ENCODE measurements at regions not wholly inside any gene's neighbourhood (a gene's known extent, or its start where the extent isn't known, plus 50 kb on each side); places are given as distances from the start of the nearest gene placed in this dataset.

- in situ Hi-C loops (cut with MboI) (no loop called here), intact Hi-C loops (cut with micrococcal nuclease) (no loop called here)
- ChIA-PET CTCF (ENCODE audit: low intra/inter-chr PET ratio) (no interaction called here), POLR2A (interaction anchor here (0.6 kb wide), 1 partner anchor 30 kb away, joined by 3 read pairs; no protein-coding TSS in a partner anchor)
- under 1% methylated on average over 4 of the region's 4 CpGs for WGBS (ENCODE audit: insufficient coverage, low coverage, missing lambda C conversion rate)
- ATAC-seq = no peak
- H3K36me3 ChIP-seq (ENCODE audit: control insufficient read depth, insufficient read depth, low read length) = no peaks in the 10 kb centered on the region
- H3K9ac ChIP-seq (ENCODE audit: insufficient read depth in 1 of 2, low read depth in 2 of 2, low read length in 2 of 2) = no peak overlapping the region
- no peaks in the 10 kb centered on the region for H3K9me3 ChIP-seq (replicated peaks; ENCODE audit: control insufficient read depth, insufficient read depth, low read depth, low read length)
- no peak overlapping the region for H2AFZ ChIP-seq (ENCODE audit: low read depth, low read length)
- DNase-seq (ENCODE audit: extremely low read depth in 1 of 4, low spot score in 3 of 4) = no peak
- H3K79me2 ChIP-seq (ENCODE audit: control insufficient read depth, insufficient read depth, low read length) = no peaks in the 10 kb centered on the region
- no peak for FAIRE-seq
- H3K4me2 ChIP-seq (ENCODE audit: insufficient read depth, low read length) = no peak overlapping the region
- no peak overlapping the region for H3K27ac ChIP-seq (ENCODE audit: extremely low read depth, low read depth, low read length)
- H3K27me3 ChIP-seq (ENCODE audit: control insufficient read depth in 2 of 2, insufficient read depth in 2 of 2, low read length in 2 of 2) = peaks cover 10 to 53% of the 10 kb centered on the region in 2 experiments
- H3K4me3 ChIP-seq = no peak overlapping the region
- BruUV-seq (replicated peaks) = no TSS peak
- no peaks in the 10 kb centered on the region for H4K20me1 ChIP-seq (replicated peaks; ENCODE audit: control insufficient read depth, insufficient read depth, low read length)
- H3K4me1 ChIP-seq (replicated peaks in 1 of 2; ENCODE audit: control insufficient read depth in 2 of 2, insufficient read depth in 2 of 2, low read length in 2 of 2) = no peaks in the 10 kb centered on the region
- H3K9me1 ChIP-seq (ENCODE audit: control insufficient read depth, insufficient read depth, low read length) = no peaks in the 10 kb centered on the region
- no peak for TF ChIP-seq ZBTB26 (CRISPR knock-in tag; IDR thresholded peaks at IDR 0.05)
- TF ChIP-seq ZNF695 (CRISPR knock-in tag; IDR thresholded peaks at IDR 0.05) = no peak
- TF ChIP-seq ZNF583 (CRISPR knock-in tag; IDR thresholded peaks at IDR 0.05) = no peak
- TF ChIP-seq ZNF41 (CRISPR knock-in tag; conservative IDR thresholded peaks at IDR 0.05) = no peak
- TF ChIP-seq PTRF (tag; IDR thresholded peaks at IDR 0.05) = no peak
- TF ChIP-seq FOXM1 (IDR thresholded peaks at IDR 0.05; ENCODE audit: low read depth) = no peak
- TF ChIP-seq FOXM1 (CRISPR knock-in tag; IDR thresholded peaks at IDR 0.05; ENCODE audit: low read depth) = no peak
- no peak for TF ChIP-seq GTF2F1 (IDR thresholded peaks at IDR 0.05; ENCODE audit: low read depth, low read length)
- no peak for TF ChIP-seq ETV1 (tag; conservative IDR thresholded peaks at IDR 0.05; ENCODE audit: low read depth)
- TF ChIP-seq, protein P1, sequence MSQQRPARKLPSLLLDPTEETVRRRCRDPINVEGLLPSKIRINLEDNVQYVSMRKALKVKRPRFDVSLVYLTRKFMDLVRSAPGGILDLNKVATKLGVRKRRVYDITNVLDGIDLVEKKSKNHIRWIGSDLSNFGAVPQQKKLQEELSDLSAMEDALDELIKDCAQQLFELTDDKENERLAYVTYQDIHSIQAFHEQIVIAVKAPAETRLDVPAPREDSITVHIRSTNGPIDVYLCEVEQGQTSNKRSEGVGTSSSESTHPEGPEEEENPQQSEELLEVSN (IDR thresholded peaks at IDR 0.05; ENCODE audit: borderline replicate concordance in 1 of 2, extremely low read depth in 1 of 2, insufficient read depth in 1 of 2, insufficient read length in 1 of 2, low read depth in 1 of 2, low read length in 1 of 2, poor library complexity in 1 of 2, severe bottlenecking in 1 of 2) = no peak
- no peak for TF ChIP-seq JUND (IDR thresholded peaks at IDR 0.05; ENCODE audit: borderline replicate concordance, low read depth, low read length)
- no peak for TF ChIP-seq JUND (tag; IDR thresholded peaks at IDR 0.05; ENCODE audit: borderline replicate concordance, low read depth, low read length)
- TF ChIP-seq, protein P2, sequence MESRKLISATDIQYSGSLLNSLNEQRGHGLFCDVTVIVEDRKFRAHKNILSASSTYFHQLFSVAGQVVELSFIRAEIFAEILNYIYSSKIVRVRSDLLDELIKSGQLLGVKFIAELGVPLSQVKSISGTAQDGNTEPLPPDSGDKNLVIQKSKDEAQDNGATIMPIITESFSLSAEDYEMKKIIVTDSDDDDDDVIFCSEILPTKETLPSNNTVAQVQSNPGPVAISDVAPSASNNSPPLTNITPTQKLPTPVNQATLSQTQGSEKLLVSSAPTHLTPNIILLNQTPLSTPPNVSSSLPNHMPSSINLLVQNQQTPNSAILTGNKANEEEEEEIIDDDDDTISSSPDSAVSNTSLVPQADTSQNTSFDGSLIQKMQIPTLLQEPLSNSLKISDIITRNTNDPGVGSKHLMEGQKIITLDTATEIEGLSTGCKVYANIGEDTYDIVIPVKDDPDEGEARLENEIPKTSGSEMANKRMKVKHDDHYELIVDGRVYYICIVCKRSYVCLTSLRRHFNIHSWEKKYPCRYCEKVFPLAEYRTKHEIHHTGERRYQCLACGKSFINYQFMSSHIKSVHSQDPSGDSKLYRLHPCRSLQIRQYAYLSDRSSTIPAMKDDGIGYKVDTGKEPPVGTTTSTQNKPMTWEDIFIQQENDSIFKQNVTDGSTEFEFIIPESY (CRISPR knock-in tag; IDR thresholded peaks at IDR 0.05) = no peak
- TF ChIP-seq SMAD3 (CRISPR knock-in tag; conservative IDR thresholded peaks at IDR 0.05) = no peak
- no peak for TF ChIP-seq MXI1 (IDR thresholded peaks at IDR 0.05; ENCODE audit: low read depth, low read length)
Observed at GRCh38 chr6:159440349-159440748, 252.7 kb downstream of the SOD2 start.

Measured in K562 (cell line).